Activated T-cell treated with anti-CD3 and anti-CD28 coated beads, Interleukin-2, amount 50 U/mL, for 4 hours (primary cell): ENCODE measurements at regions not wholly inside any gene's neighbourhood (a gene's known extent, or its start where the extent isn't known, plus 50 kb on each side); places are given as distances from the start of the nearest gene placed in this dataset.

ENCODE experiments used
- ATAC-seq, 2 donors: fragments of 200-7000 bp; cut with Tn5 transposase; one replicate each; pipeline ENCODE4 v1.10.0; 2021
- DNase-seq: peaks from one replicate; pipeline ENCODE4 v3.0.0-alpha.2; 2020
- H3K27me3 Mint-ChIP-seq: one replicate; pipeline ENCODE4 v1.8.0; 2021; ENCODE audit warnings: low read depth, mixed read lengths
- H3K36me3 Mint-ChIP-seq: one replicate; pipeline ENCODE4 v1.8.0; 2022; ENCODE audit warnings: mixed read lengths; ENCODE audit not compliant: insufficient read depth
- H3K4me1 Mint-ChIP-seq: one replicate; pipeline ENCODE4 v1.8.0; 2021; ENCODE audit warnings: low read depth, mixed read lengths
- H3K4me3 Mint-ChIP-seq: one replicate; pipeline ENCODE4 v1.8.0; 2021; ENCODE audit warnings: mild to moderate bottlenecking, moderate library complexity, mixed read lengths
- H3K9me3 Mint-ChIP-seq: one replicate; pipeline ENCODE4 v1.8.0; 2021; ENCODE audit warnings: mixed read lengths

- ATAC-seq (no peak), DNase-seq (no peak)
- H3K9me3 Mint-ChIP-seq, result peaks cover 5% of the 10 kb centered on the region
- no peaks in the 10 kb centered on the region for H3K36me3 Mint-ChIP-seq
- H3K4me1 Mint-ChIP-seq, result no peaks in the 10 kb centered on the region
- no peak overlapping the region for H3K4me3 Mint-ChIP-seq
- peaks cover 6% of the 10 kb centered on the region for H3K27me3 Mint-ChIP-seq
These were observed 351.5 kb downstream of the MED10 start for GRCh38 chr5:6026766-6027406.

GRCh38 chr5:6019612-6020011 is 358.7 kb downstream of the MED10 start:
- Mint-ChIP-seq H3K27me3 (no peaks in the 10 kb centered on the region), H3K4me3 (no peak overlapping the region), H3K9me3 (no peaks in the 10 kb centered on the region), H3K4me1 (no peaks in the 10 kb centered on the region), H3K36me3 (no peaks in the 10 kb centered on the region)
- ATAC-seq, result no peak
- DNase-seq, result no peak

- Mint-ChIP-seq H3K4me3 (no peak overlapping the region), H3K9me3 (no peaks in the 10 kb centered on the region), H3K4me1 (no peaks in the 10 kb centered on the region), H3K36me3 (no peaks in the 10 kb centered on the region), H3K27me3 (no peaks in the 10 kb centered on the region)
- no peak for DNase-seq
- no peak for ATAC-seq
These were observed 364.8 kb downstream of the MED10 start for GRCh38 chr5:6013506-6013905.

GRCh38 chr5:6011199-6011598 is 367.1 kb downstream of the MED10 start:
- no peak for ATAC-seq
- Mint-ChIP-seq H3K9me3 (no peaks in the 10 kb centered on the region), H3K27me3 (no peaks in the 10 kb centered on the region), H3K4me1 (no peaks in the 10 kb centered on the region), H3K4me3 (no peak overlapping the region), H3K36me3 (no peaks in the 10 kb centered on the region)
- DNase-seq, result no peak

GRCh38 chr5:6006838-6007314 is 371.5 kb downstream of the MED10 start:
- Mint-ChIP-seq H3K4me3 (no peak overlapping the region), H3K27me3 (no peaks in the 10 kb centered on the region), H3K36me3 (no peaks in the 10 kb centered on the region), H3K9me3 (no peaks in the 10 kb centered on the region), H3K4me1 (no peaks in the 10 kb centered on the region)
- ATAC-seq (no peak), DNase-seq (no peak)

GRCh38 chr5:6003040-6003825 is 375.1 kb downstream of the MED10 start:
- Mint-ChIP-seq H3K4me1 (no peaks in the 10 kb centered on the region), H3K27me3 (no peaks in the 10 kb centered on the region), H3K36me3 (no peaks in the 10 kb centered on the region), H3K4me3 (no peak overlapping the region), H3K9me3 (no peaks in the 10 kb centered on the region)
- ATAC-seq, result no peak
- no peak for DNase-seq

- no peaks in the 10 kb centered on the region for H3K36me3 Mint-ChIP-seq
- H3K9me3 Mint-ChIP-seq, result peaks cover 5% of the 10 kb centered on the region
- no peaks in the 10 kb centered on the region for H3K4me1 Mint-ChIP-seq
These were observed 377.5 kb downstream of the MED10 start for GRCh38 chr5:6000867-6001266.

GRCh38 chr5:5995819-5996218 is 382.5 kb downstream of the MED10 start:
- ATAC-seq (no peak), DNase-seq (no peak)
- no peak overlapping the region for H3K4me3 Mint-ChIP-seq
- H3K9me3 Mint-ChIP-seq, result peaks cover 41% of the 10 kb centered on the region
- no peaks in the 10 kb centered on the region for H3K27me3 Mint-ChIP-seq
- no peaks in the 10 kb centered on the region for H3K4me1 Mint-ChIP-seq
- no peaks in the 10 kb centered on the region for H3K36me3 Mint-ChIP-seq

More at GRCh38 chr5:6000867-6001266, 377.5 kb downstream of the MED10 start:
- Mint-ChIP-seq H3K27me3 (no peaks in the 10 kb centered on the region), H3K4me3 (no peak overlapping the region)
- DNase-seq, result no peak
- no peak for ATAC-seq

GRCh38 chr5:5986492-5987178 is 391.7 kb downstream of the MED10 start:
- Mint-ChIP-seq H3K4me1 (no peaks in the 10 kb centered on the region), H3K36me3 (no peaks in the 10 kb centered on the region), H3K27me3 (peaks cover 2% of the 10 kb centered on the region), H3K9me3 (peaks cover 4% of the 10 kb centered on the region), H3K4me3 (no peak overlapping the region)
- DNase-seq, result no peak
- no peak for ATAC-seq

- Mint-ChIP-seq H3K27me3 (peaks cover 2% of the 10 kb centered on the region), H3K9me3 (no peaks in the 10 kb centered on the region), H3K36me3 (no peaks in the 10 kb centered on the region), H3K4me3 (no peak overlapping the region), H3K4me1 (no peaks in the 10 kb centered on the region)
- DNase-seq (no peak), ATAC-seq (no peak)
These were observed 393.0 kb downstream of the MED10 start for GRCh38 chr5:5985332-5985731.

GRCh38 chr5:5983261-5983980 is 394.9 kb downstream of the MED10 start:
- DNase-seq (no peak), ATAC-seq (no peak)
- H3K4me1 Mint-ChIP-seq, result no peaks in the 10 kb centered on the region
- no peaks in the 10 kb centered on the region for H3K36me3 Mint-ChIP-seq
- H3K27me3 Mint-ChIP-seq, result no peaks in the 10 kb centered on the region
- H3K4me3 Mint-ChIP-seq, result no peak overlapping the region
- no peaks in the 10 kb centered on the region for H3K9me3 Mint-ChIP-seq

- H3K27me3 Mint-ChIP-seq, result no peaks in the 10 kb centered on the region
- DNase-seq (no peak), ATAC-seq (no peak)
- no peaks in the 10 kb centered on the region for H3K36me3 Mint-ChIP-seq
- no peaks in the 10 kb centered on the region for H3K4me1 Mint-ChIP-seq
- H3K4me3 Mint-ChIP-seq, result no peak overlapping the region
- H3K9me3 Mint-ChIP-seq, result no peaks in the 10 kb centered on the region
These were observed 396.8 kb downstream of the MED10 start for GRCh38 chr5:5981562-5981961.

- ATAC-seq (no peak), DNase-seq (no peak)
- H3K27me3 Mint-ChIP-seq, result no peaks in the 10 kb centered on the region
- H3K9me3 Mint-ChIP-seq, result no peaks in the 10 kb centered on the region
- no peaks in the 10 kb centered on the region for H3K36me3 Mint-ChIP-seq
- no peak overlapping the region for H3K4me3 Mint-ChIP-seq
- no peaks in the 10 kb centered on the region for H3K4me1 Mint-ChIP-seq
These were observed 397.8 kb downstream of the MED10 start for GRCh38 chr5:5980538-5980895.

GRCh38 chr5:5979761-5980537 is 398.4 kb downstream of the MED10 start:
- DNase-seq, result no peak
- Mint-ChIP-seq H3K9me3 (no peaks in the 10 kb centered on the region), H3K4me3 (no peak overlapping the region), H3K4me1 (no peaks in the 10 kb centered on the region), H3K36me3 (no peaks in the 10 kb centered on the region), H3K27me3 (no peaks in the 10 kb centered on the region)
- no peak for ATAC-seq
